ENCODE measurements at regions not wholly inside any gene's neighbourhood (a gene's known extent, or its start where the extent isn't known, plus 50 kb on each side); places are given as distances from the start of the nearest gene placed in this dataset.

DNA sequence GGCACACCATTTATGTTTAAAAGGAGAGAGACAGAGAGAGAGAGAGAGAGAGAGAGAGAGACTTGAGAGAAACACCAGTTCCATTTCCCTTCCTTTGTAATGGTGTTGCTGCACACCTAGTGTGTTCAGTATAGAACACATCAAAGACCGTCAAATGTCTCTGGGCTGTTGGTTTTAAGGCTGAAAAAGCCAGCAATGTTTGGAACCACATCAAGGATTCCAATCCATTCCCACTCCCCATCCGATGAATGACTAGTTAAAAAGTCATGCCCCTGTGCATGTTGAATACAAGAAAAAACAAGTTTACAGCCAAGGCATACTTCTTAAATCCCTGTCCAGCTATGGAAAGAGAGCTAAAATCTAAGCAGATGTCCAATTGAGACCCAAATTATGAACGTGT lies 83.0 kb upstream of the IFNE start:
- no peak for DNase-seq

DNA sequence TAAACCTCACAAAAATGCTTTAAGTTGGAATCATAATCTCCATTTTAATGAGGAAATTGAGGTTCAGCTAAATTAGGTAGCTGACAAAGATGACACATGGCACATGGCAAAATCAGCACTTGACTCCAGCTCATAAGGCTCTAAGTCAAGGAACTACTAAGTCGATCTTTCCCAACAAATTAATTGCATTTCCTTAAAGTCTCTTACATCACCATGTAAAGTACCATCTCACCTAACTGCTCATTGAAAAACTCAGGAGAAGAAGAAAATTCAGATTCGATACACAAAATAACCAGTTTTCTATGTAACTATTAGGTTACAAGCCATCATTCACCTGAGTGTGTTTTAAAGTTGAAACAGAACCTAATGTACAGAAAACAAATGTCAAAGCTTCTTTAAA lies 85.8 kb upstream of the IFNE start:
- DNase-seq = no peak

DNA sequence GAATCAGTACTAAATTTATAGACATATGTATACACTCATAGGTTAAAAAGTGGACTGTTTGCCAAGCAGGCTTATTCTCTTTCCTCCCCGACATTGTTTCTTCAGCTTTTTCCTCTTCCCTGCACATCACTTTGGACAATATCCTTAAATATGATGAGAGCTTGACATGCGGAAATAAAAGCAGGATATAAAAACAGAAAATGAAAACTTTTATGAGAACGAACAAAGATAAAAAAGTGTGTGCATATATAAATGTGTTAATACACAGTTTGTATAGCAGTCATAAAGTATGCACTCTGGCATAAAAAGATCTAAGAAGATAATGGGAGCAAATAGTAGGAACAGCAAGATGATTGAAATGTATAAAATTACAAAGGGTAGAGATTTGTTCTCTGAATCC lies 86.4 kb upstream of the IFNE start:
- no peak for DNase-seq

DNA sequence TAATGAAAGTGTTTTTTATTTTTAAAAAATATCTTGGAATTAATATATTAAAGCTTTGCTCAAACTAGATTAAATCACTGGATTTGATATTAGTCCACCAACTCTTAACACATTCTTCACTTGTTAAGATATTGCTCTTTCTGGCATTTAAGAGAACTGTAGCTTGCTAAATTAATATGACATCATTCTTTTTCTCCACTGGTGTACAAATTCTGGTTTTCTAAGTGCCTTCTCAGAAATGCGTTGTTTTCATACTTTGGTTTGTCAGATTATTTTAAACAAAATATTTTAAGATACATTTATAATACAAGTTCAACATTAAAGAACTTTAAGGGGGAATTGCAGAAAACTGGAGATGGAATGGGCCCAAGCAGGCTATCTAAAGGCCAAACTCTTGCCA lies 87.6 kb upstream of the IFNE start:
- no peak for DNase-seq

DNA sequence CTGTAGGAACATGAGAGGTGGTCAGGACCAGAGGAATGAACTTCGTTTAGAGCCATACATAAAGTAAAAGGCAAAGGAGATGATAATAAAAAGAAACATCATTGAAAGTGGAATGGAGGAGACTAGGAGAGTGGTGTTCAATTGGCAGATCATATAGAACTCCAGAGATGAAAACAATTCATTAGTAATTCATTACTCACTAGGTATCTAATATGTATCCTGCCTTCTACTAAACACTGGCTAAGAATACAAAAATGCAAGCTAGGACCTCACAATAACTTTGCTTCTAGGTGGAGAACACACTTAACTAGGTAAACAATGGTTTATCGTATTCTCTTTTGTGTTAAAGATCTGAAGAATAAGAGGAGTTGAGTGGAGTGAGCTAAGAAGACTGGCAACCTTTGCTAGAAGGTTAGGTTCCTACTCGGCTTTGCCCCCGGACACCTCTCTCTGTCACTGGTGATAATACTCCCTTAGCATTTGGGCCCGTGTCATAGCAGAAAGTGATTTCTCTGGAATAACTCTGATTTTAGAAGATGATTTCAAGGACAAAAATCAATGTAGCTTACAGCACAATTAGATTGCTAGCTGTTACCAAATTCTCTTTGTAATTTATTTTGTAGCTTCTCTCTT lies 88.6 kb upstream of the IFNE start:
- no peak for DNase-seq

DNA sequence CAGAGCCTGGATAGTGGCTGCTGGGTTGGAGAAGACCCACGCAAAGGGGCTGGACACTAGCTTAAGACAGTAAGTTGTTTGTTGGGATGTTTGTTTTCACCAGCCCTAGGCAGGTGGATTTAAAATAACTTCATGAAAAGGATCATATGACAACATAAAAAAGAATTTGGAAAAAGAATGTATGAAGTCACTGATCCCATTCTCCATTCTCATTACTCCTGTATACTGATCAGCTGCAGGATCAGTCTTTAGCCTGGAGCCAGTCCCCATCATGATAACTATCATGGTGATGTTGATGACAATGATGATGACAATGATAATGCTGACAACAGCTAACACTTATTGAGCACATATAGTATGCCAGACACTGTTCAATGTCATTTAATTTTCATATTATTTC lies 92.1 kb upstream of the IFNE start:
- no peak for DNase-seq

DNA sequence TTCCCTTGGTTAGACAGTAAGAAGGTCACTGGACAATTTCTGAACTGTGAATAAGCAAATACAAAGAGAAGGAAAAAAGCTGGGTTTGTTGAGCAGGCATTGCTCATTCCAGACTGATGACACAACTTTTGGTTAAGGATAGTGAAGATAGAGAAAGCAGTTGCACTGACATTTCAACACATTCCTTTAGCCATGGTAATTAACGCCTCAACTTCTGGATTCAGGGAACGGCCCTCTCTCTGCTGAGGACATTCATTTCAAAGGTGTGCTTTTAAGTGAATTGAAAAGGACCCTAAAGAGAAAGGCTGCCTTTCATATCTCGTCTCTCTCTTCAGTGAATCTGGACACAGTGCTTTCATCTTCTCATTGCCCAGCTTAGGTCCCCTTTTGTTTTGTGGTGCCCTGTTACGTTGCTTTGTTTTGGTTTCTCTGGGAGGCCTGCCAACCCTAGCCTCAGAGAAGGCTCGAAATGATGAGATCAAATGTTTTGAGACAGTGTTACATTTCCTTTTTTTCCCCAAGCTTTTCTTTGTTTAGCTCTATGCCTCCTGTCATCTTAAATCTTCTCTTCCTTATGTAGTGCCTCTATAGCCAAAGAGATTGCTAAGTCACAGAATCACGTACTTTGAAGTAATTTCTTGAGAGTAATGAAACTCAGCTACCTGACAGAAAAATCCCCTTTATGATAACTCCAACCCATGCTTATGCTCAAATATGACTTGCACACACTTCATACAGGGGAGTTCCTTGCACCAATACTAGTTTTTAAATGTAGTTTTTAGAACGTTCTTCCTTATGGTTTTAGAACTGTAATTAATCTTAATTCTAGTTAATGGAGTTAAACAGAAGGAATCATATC lies 94.4 kb upstream of the IFNE start:
- no peak for DNase-seq

DNA sequence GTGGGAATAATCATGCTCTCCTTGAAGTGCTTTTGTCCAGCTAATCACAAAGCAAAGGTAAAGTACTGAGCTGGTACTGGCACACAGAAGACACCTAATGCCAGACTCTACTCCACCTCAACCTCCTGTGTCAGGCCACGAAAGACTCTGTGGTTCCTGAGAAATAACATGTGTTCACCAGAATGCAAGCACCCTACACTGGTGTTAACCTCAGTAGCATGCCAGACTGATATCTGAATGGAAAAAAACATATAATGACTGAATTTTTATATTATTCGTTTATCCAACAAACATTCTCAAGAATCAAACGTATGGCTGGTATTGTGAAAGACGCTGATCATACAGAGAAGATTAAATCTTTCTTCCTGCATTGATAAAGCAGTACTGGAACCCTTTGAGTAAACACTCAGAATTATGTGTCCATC lies 97.1 kb upstream of the IFNE start:
- DNase-seq = no peak

DNA sequence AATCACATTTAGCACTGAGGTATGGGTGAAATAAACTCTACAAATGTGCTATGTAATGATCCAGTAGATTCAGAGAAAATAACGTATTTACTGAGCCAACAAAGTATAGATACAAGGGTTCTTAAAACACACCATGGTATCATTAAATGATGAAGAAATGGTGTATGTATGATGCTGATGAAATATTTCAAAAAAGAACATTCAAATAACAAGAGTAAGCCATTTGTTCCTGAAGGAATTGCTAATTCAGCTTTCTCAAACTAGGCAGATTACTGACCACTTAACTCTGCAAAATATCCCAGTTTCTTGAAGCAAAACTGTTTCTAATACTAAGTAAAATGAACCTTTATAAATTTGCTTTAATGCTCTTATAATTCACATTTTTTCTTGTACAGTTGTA lies 97.6 kb upstream of the IFNE start:
- DNase-seq = no peak

DNA sequence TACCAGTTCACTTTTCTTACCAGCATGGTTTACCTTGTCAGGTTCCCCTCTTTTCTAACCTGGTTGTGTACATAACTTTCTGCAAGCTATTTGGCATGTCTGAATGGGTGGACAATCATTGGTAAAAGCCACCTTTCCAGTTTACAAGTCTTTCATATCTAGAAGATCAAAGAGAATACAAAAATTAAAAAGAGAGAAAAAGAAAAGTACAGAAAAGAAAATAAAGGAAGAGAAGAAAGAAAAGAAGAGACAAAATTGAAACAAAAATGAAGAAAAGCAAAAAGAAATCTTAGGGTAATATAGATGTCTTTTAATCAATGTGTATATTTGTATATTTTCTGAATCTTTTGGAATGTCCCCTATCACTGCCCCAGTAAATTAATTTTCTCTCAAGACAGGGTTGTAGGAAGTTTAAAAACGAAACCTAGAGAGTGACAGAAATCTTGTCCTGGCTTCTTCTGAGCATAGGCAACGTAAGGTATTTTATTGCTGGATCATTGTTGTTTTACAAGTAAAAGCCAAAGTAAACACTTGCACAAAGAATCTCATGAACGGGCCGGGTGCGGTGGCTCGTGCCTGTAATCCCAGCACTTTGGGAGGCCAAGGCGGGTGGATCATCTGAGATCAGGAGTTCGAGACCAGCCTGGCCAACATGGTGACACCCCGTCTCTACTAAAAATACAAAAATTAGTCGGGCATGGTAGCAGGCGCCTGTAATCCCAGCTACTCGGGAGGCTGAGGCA lies 98.7 kb upstream of the IFNE start:
- no peak for DNase-seq

DNA sequence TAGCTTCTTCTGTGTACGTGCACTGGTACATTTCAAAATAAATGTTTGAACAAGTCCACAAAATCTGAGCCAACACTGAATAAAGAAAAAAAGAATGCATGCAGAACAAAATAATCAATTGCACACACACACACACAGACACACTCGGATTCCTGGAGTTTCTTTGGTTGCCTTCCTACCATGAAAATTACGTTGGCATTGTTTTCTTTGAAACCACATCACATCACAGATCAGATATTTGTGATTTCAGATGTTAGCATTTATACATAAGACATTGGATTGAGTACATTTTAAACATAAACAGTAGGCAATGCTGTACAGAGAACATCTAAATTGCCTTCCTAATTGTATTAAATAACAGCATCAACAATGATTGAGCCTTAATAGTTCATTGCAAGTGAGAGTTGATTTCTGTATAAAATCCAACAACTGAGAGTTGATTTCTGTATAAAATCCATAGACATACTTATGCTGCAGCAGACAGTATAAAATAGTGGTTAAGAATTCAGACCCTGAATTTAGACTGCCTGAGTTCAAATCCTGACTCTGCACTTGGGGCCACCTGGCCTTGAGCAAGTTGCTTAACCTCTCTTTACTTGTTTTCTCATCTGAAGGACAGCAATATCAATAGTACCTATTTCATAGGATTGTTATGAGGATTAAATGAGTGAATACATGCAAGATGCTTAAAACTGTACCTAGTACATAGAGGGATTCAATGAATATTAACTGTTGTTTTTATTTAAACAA lies 101.7 kb upstream of the IFNE start:
- DNase-seq = no peak

DNA sequence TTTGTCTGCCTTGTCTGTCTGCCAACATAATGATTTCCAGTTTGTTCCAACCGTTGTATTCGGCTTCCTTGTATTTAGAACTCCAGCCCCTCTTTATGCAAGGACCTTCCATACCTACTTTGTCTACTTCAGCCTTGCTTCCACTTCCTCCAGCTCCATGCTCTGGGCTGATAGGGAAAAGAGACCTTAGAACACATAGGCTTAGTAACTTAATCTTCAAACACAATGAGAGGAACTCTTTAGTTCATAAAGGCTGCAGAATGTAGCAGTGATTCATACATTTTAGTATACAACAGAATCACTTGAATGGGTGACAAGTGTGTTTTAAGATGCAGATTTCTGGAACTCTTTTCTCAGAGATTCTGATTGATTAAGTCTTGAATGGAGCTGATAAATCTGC lies 102.8 kb upstream of the IFNE start:
- no peak for DNase-seq

DNA sequence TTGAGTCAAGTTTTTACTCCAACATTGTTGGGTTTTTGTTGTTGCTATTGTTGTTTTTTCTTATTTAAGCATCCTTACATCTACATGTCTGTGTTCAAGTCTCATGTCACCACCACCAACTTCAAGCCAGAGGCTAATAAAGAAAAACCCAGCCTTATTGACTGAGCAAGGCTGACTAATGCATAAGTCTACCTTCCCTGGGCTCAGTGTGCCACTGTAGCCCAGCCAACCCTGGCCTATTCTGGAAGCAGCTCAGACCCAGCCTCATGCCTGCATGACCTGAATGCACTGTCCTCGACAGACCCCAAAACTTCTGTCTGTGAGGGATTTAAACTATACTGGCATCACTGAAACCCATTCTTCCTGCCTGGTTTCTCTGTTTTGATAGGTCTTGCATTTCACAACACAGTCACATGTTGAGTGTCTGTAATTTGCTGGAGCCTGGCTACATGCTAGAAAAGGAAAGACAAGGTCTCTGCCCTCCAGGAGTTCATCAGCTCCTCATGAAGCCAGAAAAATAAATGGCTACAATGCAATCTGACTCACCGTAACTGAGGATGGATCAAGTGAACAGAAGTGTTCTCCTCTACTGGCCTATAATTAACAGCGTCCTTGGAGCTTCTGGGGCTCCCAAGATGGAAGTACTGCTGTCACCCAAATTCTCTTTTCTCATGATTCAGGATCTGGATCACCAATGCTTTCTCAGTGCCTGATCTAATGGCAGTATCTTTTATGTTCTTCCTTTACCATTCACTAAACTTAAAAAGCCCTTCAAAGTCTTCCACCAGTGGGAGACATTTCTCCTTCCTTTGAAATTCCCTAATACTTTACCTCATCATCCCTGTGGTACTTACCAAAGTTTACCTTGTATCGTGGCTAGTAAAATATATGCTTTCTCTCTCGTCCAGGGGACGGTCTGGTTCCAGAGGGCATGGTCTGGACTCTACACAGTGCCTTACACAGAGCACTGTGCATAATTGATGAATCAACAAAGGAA lies 103.9 kb upstream of the IFNE start:
- no peak for DNase-seq

DNA sequence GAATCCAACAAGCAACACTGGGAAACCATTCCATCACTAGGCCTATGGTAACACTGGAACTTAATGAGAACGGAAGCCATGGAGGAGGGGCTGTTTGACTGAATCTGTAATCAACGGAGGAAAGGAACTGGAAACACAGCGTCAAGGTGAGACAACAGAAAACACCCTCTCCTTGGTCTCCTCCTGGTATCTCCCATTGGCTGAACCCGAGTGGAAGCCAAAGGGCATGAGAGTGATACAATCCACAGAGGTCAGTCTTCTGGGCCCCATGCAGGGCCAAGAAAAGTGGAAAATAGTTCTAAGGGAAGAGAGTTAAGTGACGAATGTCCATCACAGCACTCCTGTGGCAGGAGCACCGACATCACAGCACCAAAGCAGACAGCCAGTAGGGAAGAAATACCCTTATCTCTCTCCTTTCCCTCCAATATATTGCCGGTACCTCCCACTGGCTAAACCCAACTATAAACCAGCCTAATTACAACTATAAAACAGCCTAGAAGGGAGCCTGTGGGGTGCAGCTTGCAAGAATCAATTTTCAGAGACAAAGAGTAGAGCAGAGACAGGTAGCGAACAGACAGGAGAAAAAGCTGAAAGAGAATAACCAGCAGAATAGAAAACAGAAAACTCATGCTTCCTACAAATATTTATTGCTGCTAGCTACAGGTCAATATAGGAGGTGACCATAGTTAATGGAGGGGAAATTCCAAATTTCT lies 107.4 kb upstream of the IFNE start:
- no peak for DNase-seq

DNA sequence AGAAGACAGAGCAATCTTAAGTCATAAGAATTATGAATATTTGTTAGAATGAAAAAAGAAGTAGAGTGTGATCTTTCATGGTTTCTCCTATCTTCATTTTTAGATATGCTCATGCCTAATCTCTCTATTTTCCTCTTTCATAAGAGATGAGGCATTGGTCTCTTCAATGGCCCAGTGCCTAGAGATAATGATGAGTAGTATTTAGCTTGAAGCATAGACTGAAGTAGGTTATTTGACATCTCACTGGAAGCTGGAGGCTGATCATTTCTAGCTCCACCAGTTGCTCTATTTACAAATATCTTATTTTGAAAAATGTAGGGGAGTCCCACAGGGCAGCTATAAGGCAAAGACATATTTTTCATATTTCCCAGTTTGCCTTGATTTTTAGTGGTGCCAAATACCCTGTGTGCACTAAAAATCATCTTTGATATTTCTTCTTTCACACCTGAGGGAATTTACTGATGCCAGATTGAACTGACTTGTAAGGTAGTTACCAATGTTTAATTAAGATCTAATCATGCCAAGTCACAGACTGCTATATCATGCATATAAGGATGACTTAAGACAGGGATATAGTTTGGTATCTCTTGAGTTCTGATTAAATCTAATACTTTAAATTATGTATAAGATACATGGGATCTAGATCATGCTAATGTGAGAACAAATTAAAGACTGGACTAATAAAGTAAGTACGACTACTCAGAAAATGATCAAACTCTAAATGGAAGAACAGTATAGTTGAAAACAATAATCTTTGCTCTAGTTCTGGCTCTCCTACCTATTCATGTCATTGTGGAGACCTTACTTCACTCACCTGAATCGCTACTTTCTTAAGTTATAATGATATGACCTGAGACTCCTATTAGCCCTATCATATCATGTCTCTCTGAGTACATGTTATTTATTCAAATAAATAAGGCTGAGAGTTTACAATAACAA lies 108.2 kb upstream of the IFNE start:
- DNase-seq = no peak

DNA sequence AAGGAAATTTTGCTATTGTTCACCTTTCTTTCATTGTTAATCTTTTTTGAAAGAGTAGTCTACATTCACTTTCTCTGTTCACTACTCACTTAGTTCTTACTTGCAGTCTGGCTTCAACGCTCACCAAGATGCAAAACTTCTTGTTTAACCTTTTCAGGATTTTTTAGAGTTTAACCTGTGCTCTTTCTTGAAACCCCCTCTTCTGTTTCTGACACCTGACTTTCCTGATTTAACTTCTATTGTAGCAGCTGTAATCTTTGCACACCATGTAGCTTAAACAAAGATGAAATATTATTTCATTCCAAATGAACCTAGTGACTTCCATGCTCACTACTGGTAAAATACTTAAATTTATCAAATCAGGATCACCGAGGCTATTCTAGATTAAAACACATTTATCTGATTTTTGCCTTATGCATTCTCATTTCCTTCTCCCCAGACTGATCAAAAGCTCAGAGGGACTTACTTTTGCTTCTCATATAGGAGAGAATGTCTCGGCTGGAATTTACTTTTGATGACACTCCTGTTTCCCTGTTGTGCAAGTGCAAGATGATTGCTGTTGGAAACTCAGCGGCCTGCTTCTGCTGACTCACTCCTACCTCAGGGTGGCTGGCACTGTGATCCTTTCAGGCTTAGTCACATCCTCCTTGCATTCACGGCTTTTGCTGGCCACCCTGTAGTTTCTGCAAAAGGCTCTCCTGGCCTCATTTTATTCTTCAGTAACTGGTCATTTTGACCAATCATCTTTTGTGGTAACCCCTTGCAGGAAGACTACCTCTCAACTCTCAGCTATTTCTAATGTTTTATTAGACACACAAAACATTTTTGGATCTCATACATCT lies 109.3 kb upstream of the IFNE start:
- DNase-seq = no peak

DNA sequence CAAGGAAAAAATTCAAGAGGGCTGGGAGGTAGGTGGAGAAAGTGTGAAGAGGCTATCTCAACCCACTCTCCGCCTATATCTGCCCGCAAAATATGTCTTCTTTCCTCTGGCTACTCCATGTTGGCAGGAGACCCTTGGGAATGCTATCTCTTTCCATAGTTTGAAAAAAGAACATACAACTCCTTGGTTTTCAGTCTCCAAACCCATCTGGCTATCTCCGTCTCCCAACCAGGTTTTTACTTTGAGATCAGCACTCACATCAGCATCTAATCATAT lies 109.9 kb upstream of the IFNE start:
- no peak for DNase-seq

DNA sequence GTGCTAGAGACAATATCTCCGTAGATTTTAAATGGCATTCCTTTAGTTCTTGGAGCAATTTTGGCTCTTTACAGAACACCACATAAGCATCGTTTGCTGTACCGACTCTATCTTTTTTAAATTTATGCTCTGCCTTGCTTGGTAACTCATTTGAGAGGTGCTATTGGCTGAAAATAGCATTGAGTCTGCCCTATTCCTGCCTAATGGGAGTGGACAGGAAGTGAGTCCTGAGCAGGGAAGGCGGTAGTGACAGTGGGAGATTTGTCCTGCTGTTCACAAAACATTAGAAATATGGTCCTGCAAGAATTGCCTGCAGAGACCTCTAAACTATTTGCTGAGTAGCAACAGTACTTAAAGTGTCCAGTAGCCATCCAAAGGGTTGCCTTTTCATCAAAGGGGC lies 115.2 kb upstream of the IFNE start:
- DNase-seq = no peak

DNA sequence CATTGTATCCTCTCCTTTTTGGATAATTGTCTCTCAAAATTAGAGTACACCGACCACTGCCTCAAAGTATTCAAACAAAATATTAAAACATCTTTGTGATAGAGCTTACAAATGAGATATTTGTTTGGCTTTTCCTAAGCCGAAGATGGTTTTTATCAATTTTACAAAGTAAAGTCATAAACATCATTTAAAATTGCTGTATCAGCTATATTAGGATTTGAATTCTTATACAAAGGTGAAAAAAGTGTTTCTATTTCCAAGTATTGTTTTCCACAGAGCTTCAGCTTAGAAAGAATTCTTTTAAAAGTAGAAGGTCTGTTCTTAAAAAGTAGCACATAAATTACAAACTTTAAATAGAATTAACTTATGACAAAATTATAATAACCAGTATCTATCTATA lies 116.6 kb upstream of the IFNE start:
- DNase-seq = no peak
